ENCODE measurements at regions not wholly inside any gene's neighbourhood (a gene's known extent, or its start where the extent isn't known, plus 50 kb on each side); places are given as distances from the start of the nearest gene placed in this dataset.

GRCh38 chrX:33307911-33308354, 96.6 kb upstream of the DMD start:
- no peak overlapping the region for H3K9ac ChIP-seq
- H3K4me1 ChIP-seq (ENCODE audit: control insufficient read depth in 1 of 2, insufficient read depth in 2 of 2, low read depth in 1 of 2, low read length in 1 of 2), result no peaks in the 10 kb centered on the region
- no peaks in the 10 kb centered on the region for H3K9me3 ChIP-seq
- no peaks in the 10 kb centered on the region for H3F3A ChIP-seq (replicated peaks; ENCODE audit: insufficient read depth)
- ChIA-PET CTCF (no interaction called here), POLR2A (no interaction called here)
- no peak overlapping the region for H2AFZ ChIP-seq (ENCODE audit: low read depth)
- no peaks in the 10 kb centered on the region for H3K36me3 ChIP-seq (replicated peaks in 1 of 2; ENCODE audit: control insufficient read depth in 1 of 2, insufficient read depth in 2 of 2, low read length in 1 of 2)
- H3K27me3 ChIP-seq (ENCODE audit: insufficient read depth), result no peaks in the 10 kb centered on the region
- no peak overlapping the region for H3K4me2 ChIP-seq
- 9% methylated on average over 2 of the region's 2 CpGs for WGBS (ENCODE audit: low lambda C conversion rate)
- no peaks in the 10 kb centered on the region for H4K20me1 ChIP-seq (ENCODE audit: insufficient read depth)
- H3K4me3 ChIP-seq (ENCODE audit: low read depth in 2 of 2, low read length in 1 of 2), result no peak overlapping the region
- TF ChIP-seq FOSL2 (IDR thresholded peaks at IDR 0.05; ENCODE audit: borderline replicate concordance, low read depth) (no peak), TAF1 (IDR thresholded peaks at IDR 0.05; ENCODE audit: borderline replicate concordance, low read depth, low read length) (no peak), REST (IDR thresholded peaks at IDR 0.05; ENCODE audit: low read depth, low read length) (no peak), RFX5 (IDR thresholded peaks at IDR 0.05; ENCODE audit: low read length) (no peak), FOXJ3 (CRISPR knock-in tag; IDR thresholded peaks at IDR 0.05) (no peak), FOXM1 (IDR thresholded peaks at IDR 0.05; ENCODE audit: low read depth) (no peak), EZH2phosphoT487 (IDR thresholded peaks at IDR 0.05; ENCODE audit: borderline replicate concordance, low read depth) (no peak), EP300 (IDR thresholded peaks at IDR 0.05; ENCODE audit: borderline replicate concordance in 1 of 2, low read depth in 1 of 2, low read length in 1 of 2) (no peak), RXRA (IDR thresholded peaks at IDR 0.05; ENCODE audit: borderline replicate concordance, low read depth) (no peak), NRF1 (IDR thresholded peaks at IDR 0.05; ENCODE audit: low read depth, low read length) (no peak), GATA2 (CRISPR knock-in tag; IDR thresholded peaks at IDR 0.05) (no peak), POLR2AphosphoS5 (IDR thresholded peaks at IDR 0.05; ENCODE audit: low read depth, low read length) (no peak)
- TF ChIP-seq, protein P1, sequence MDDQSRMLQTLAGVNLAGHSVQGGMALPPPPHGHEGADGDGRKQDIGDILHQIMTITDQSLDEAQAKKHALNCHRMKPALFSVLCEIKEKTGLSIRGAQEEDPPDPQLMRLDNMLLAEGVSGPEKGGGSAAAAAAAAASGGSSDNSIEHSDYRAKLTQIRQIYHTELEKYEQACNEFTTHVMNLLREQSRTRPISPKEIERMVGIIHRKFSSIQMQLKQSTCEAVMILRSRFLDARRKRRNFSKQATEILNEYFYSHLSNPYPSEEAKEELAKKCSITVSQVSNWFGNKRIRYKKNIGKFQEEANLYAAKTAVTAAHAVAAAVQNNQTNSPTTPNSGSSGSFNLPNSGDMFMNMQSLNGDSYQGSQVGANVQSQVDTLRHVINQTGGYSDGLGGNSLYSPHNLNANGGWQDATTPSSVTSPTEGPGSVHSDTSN (IDR thresholded peaks at IDR 0.05), result no peak
- TF ChIP-seq, protein P2, sequence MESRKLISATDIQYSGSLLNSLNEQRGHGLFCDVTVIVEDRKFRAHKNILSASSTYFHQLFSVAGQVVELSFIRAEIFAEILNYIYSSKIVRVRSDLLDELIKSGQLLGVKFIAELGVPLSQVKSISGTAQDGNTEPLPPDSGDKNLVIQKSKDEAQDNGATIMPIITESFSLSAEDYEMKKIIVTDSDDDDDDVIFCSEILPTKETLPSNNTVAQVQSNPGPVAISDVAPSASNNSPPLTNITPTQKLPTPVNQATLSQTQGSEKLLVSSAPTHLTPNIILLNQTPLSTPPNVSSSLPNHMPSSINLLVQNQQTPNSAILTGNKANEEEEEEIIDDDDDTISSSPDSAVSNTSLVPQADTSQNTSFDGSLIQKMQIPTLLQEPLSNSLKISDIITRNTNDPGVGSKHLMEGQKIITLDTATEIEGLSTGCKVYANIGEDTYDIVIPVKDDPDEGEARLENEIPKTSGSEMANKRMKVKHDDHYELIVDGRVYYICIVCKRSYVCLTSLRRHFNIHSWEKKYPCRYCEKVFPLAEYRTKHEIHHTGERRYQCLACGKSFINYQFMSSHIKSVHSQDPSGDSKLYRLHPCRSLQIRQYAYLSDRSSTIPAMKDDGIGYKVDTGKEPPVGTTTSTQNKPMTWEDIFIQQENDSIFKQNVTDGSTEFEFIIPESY (IDR thresholded peaks at IDR 0.05; ENCODE audit: borderline replicate concordance, low read depth), result no peak
- H3K79me2 ChIP-seq (ENCODE audit: insufficient read depth), result no peaks in the 10 kb centered on the region
- H3K27ac ChIP-seq (ENCODE audit: low read depth in 2 of 2, low read length in 1 of 2), result no peak overlapping the region
- DNase-seq, result no peak
- H3K9me2 ChIP-seq, result no peaks in the 10 kb centered on the region

Measured in SK-N-SH (cell line).